ENCODE measurements at regions not wholly inside any gene's neighbourhood (a gene's known extent, or its start where the extent isn't known, plus 50 kb on each side); places are given as distances from the start of the nearest gene placed in this dataset.
A peak's percentile ranks its signal among the peaks of the same experiment; 100 is the strongest.

DNA sequence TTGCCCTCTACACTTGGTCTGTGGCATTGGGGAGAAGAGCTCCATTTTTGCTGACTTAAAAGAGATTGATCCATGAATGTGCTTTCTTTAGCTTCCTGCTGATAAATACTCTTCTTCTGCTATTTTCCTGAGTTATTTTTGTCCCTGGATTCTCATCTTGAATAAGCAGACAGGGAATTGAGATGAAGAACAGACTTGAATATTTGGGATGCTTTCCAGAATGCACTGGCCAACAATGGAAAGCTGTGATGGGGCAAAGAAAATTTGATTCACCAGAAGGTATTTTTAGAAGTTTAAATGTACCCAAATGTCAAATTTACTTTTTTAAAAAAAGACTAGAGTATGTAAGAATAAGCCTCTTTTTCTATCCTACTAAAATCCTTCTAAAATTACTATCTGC is 309.9 kb upstream of the PPP1R2C start:
- Histone ChIP-seq H3K27ac (no peak overlapping the region), H3K36me3 (ENCODE audit: insufficient read depth, low read length) (no peaks in the 10 kb centered on the region), H3K9me3 (ENCODE audit: low read depth, low read length) (no peaks in the 10 kb centered on the region), H3K9ac (ENCODE audit: insufficient read length) (no peak overlapping the region), H3K4me3 (no peak overlapping the region)
- DNase-seq (ENCODE audit: low read depth, low spot score): no peak
- no peak for TF ChIP-seq FOXP2 (optimal IDR thresholded peaks at IDR 0.05; ENCODE audit: control extremely low read depth, extremely low read length, insufficient read depth)
- TF ChIP-seq EZH2 (IDR thresholded peaks at IDR 0.05): no peak
- TF ChIP-seq POLR2AphosphoS5 (IDR thresholded peaks at IDR 0.05; ENCODE audit: borderline replicate concordance, low read depth, low read length): no peak

DNA sequence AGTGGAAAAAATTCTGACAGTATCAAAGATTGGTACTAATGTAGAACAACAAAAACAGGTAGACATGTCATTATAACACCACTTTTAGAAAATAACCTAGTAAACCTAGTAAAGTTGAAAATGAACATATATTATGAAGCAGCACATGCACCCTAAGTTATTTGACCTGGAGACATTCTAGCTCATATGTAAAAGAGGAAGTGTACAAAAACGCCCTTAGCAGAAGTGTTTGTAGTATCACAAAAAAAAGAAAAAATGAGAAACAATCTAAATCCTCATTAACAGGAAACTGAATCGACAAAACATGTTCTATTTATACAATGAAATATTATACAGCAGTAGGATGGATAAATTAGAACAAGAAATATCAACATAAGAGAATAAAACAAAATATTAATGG is 318.9 kb upstream of the PPP1R2C start:
- Histone ChIP-seq H3K36me3 (ENCODE audit: insufficient read depth, low read length) (no peaks in the 10 kb centered on the region), H3K9me3 (ENCODE audit: low read depth, low read length) (no peaks in the 10 kb centered on the region), H3K27ac (no peak overlapping the region), H3K9ac (ENCODE audit: insufficient read length) (no peak overlapping the region), H3K4me3 (no peak overlapping the region)
- DNase-seq (ENCODE audit: low read depth, low spot score): no peak
- TF ChIP-seq EZH2 (IDR thresholded peaks at IDR 0.05) (no peak), FOXP2 (optimal IDR thresholded peaks at IDR 0.05; ENCODE audit: control extremely low read depth, extremely low read length, insufficient read depth) (no peak), POLR2AphosphoS5 (IDR thresholded peaks at IDR 0.05; ENCODE audit: borderline replicate concordance, low read depth, low read length) (no peak)

DNA sequence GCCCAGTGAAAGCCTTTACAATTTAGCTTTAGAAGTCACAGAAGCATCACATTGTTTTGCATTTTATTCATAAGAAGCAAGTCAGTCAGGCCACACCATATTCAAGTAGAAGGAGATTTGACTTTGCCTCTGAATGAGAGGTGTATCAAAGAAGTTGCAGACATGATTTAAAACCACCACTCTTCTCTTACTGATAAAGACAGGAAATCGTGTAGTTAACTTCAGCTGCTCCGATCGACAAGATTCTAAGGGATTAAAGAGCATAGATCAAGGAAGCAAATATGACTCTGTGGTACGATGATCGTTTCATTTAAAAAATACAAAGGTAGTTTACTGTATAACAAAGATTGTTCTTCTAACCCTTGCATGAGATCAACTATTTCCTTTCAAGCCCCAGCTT is 328.0 kb upstream of the PPP1R2C start:
- no peak overlapping the region for H3K27ac ChIP-seq
- no peaks in the 10 kb centered on the region for H3K9me3 ChIP-seq (ENCODE audit: low read depth, low read length)
- no peaks in the 10 kb centered on the region for H3K36me3 ChIP-seq (ENCODE audit: insufficient read depth, low read length)
- H3K9ac ChIP-seq (ENCODE audit: insufficient read length): no peak overlapping the region
- H3K4me3 ChIP-seq: no peak overlapping the region
- TF ChIP-seq FOXP2 (optimal IDR thresholded peaks at IDR 0.05; ENCODE audit: control extremely low read depth, extremely low read length, insufficient read depth) (no peak), EZH2 (IDR thresholded peaks at IDR 0.05) (no peak), POLR2AphosphoS5 (IDR thresholded peaks at IDR 0.05; ENCODE audit: borderline replicate concordance, low read depth, low read length) (no peak)
- no peak for DNase-seq (ENCODE audit: low read depth, low spot score)

DNA sequence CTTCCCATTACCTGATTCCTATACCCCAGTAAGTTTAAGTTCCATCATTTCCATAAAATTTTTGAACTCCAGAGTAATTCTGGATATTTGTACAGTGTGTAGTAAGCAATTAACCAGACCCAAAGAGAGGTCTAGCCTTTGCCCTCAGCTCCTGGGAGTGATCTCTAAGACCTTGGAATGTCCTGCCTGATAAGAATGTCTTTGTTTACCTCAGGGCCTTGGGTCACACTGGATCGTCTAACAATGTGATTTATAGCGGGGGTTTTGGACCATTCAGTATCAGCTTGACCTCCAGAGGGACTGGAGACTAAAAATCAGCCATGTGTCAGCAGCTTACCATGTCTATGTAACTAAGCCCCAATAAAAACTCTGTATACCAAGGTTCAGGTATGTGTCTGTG is 330.9 kb upstream of the PPP1R2C start:
- DNase-seq (ENCODE audit: low read depth, low spot score): no peak
- H3K36me3 ChIP-seq (ENCODE audit: insufficient read depth, low read length): no peaks in the 10 kb centered on the region
- H3K9me3 ChIP-seq (ENCODE audit: low read depth, low read length): no peaks in the 10 kb centered on the region
- H3K27ac ChIP-seq: no peak overlapping the region
- no peak overlapping the region for H3K9ac ChIP-seq (ENCODE audit: insufficient read length)
- TF ChIP-seq EZH2 (IDR thresholded peaks at IDR 0.05): no peak
- no peak for TF ChIP-seq POLR2AphosphoS5 (IDR thresholded peaks at IDR 0.05; ENCODE audit: borderline replicate concordance, low read depth, low read length)
- TF ChIP-seq FOXP2 (optimal IDR thresholded peaks at IDR 0.05; ENCODE audit: control extremely low read depth, extremely low read length, insufficient read depth): no peak
- no peak overlapping the region for H3K4me3 ChIP-seq

DNA sequence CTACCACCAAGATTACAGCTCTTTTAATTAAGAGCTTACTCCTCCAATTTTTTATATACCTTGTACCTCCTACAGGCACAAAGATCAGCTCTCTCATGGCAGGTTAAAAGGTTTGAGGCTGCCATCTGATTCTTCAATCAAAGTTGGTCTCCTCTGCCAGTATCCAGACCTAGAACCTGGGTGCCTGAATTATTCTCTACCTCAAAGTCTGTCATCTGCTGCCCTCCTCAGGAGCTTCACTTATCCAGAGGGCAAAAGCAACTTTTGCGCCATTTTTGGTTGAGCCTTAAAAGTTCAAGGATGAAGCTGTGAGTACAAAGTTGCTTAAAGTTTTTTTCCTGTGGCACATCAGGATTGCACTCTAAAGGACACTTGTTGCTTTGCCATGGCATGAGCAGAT is 343.7 kb upstream of the PPP1R2C start:
- no peak overlapping the region for H3K9ac ChIP-seq (ENCODE audit: insufficient read length)
- no peak overlapping the region for H3K27ac ChIP-seq
- no peak for TF ChIP-seq EZH2 (IDR thresholded peaks at IDR 0.05)
- TF ChIP-seq FOXP2 (optimal IDR thresholded peaks at IDR 0.05; ENCODE audit: control extremely low read depth, extremely low read length, insufficient read depth): no peak
- TF ChIP-seq POLR2AphosphoS5 (IDR thresholded peaks at IDR 0.05; ENCODE audit: borderline replicate concordance, low read depth, low read length): no peak
- H3K4me3 ChIP-seq: no peak overlapping the region
- DNase-seq (ENCODE audit: low read depth, low spot score): no peak
- H3K36me3 ChIP-seq (ENCODE audit: insufficient read depth, low read length): no peaks in the 10 kb centered on the region
- no peaks in the 10 kb centered on the region for H3K9me3 ChIP-seq (ENCODE audit: low read depth, low read length)

DNA sequence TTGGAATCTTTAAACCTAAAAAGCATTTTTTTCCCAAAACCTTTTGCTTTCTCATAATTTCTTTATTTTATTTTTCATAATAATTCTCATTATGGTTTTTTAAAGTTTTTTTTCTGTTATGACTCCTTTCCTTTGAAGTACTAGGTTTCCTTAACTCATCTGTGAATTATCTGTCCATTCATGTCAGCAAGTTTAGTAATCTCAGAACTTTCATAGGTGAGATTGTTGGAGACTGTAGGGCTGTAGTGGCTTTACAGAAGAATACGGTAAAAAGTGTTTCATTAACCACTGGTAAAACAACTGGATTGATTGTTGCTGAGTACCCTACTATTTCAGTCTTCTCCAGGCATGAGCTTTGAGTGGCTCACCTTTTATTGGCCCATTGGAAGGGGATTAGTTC is 361.7 kb upstream of the PPP1R2C start:
- no peak for DNase-seq (ENCODE audit: low read depth, low spot score)
- Histone ChIP-seq H3K9me3 (ENCODE audit: low read depth, low read length) (no peaks in the 10 kb centered on the region), H3K4me3 (no peak overlapping the region), H3K36me3 (ENCODE audit: insufficient read depth, low read length) (no peaks in the 10 kb centered on the region), H3K27ac (no peak overlapping the region), H3K9ac (ENCODE audit: insufficient read length) (no peak overlapping the region)
- TF ChIP-seq EZH2 (IDR thresholded peaks at IDR 0.05): no peak

DNA sequence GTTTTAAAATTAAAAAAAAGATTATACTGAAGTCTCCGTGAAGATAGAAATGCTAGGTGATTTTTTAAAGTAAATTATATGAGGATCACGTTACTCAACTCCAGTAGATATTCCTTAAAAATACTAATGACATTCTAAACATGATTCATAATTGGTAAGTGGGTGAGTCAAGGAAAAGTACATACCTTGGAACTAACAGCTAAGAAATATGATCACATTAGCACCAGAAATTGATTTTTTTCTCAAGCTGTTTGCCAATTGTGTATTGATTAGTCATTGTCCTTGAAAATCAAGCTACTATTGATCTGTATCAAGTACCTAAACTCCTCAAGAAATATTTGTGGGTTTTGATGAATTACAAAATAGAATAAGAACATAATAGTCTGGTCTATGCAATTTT is 362.6 kb upstream of the PPP1R2C start:
- Histone ChIP-seq H3K9me3 (ENCODE audit: low read depth, low read length) (no peaks in the 10 kb centered on the region), H3K36me3 (ENCODE audit: insufficient read depth, low read length) (no peaks in the 10 kb centered on the region), H3K4me3 (no peak overlapping the region), H3K27ac (no peak overlapping the region), H3K9ac (ENCODE audit: insufficient read length) (no peak overlapping the region)
- no peak for TF ChIP-seq FOXP2 (optimal IDR thresholded peaks at IDR 0.05; ENCODE audit: control extremely low read depth, extremely low read length, insufficient read depth)
- no peak for TF ChIP-seq POLR2AphosphoS5 (IDR thresholded peaks at IDR 0.05; ENCODE audit: borderline replicate concordance, low read depth, low read length)
- TF ChIP-seq EZH2 (IDR thresholded peaks at IDR 0.05): no peak
- no peak for DNase-seq (ENCODE audit: low read depth, low spot score)

DNA sequence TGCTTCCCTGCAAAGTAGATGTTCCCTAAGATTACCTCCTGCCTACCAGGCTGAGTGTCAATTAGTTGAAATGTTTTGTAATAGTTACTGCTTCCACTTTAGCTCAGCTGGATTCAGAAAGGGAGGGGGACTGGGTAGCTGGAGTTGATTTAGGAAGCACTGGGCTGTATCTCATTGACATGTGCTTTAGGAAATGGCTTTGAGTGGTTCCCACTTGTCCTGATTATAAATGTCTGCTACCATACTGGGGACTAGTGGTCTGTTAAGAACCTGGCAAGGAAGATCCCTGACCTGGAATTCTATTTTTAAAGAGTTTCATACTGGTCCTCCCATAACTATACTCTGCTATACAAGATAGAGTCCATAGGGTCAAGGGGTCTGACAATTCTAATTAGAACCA is 363.9 kb upstream of the PPP1R2C start:
- TF ChIP-seq FOXP2 (optimal IDR thresholded peaks at IDR 0.05; ENCODE audit: control extremely low read depth, extremely low read length, insufficient read depth): no peak
- no peak for TF ChIP-seq EZH2 (IDR thresholded peaks at IDR 0.05)
- no peak for TF ChIP-seq POLR2AphosphoS5 (IDR thresholded peaks at IDR 0.05; ENCODE audit: borderline replicate concordance, low read depth, low read length)
- DNase-seq (ENCODE audit: low read depth, low spot score): peak; percentile 12
- no peaks in the 10 kb centered on the region for H3K9me3 ChIP-seq (ENCODE audit: low read depth, low read length)

DNA sequence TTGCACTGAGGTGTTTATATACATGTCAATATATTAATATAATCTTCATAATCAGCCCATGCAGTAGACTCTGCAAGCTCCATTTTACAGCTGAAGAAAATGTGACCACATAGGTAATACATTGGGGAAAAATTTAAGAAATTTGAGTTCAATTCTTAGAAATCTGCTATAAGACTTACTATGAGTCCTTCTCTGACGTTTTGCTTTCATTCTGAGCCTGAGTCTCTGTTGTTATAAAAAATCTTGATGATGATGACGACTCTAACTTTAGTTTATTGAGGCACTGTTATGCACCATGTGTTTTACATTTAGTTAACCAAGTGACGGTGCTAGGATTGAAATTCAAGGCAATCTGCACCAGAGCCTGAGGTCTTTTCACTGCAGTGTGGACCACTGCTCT is 370.3 kb upstream of the PPP1R2C start:
- no peak for TF ChIP-seq FOXP2 (optimal IDR thresholded peaks at IDR 0.05; ENCODE audit: control extremely low read depth, extremely low read length, insufficient read depth)
- no peak for TF ChIP-seq EZH2 (IDR thresholded peaks at IDR 0.05)
- no peaks in the 10 kb centered on the region for H3K36me3 ChIP-seq (ENCODE audit: insufficient read depth, low read length)
- no peak overlapping the region for H3K27ac ChIP-seq
- DNase-seq (ENCODE audit: low read depth, low spot score): no peak
- no peak overlapping the region for H3K9ac ChIP-seq (ENCODE audit: insufficient read length)
- H3K9me3 ChIP-seq (ENCODE audit: low read depth, low read length): no peaks in the 10 kb centered on the region
- H3K4me3 ChIP-seq: no peak overlapping the region

More for the DNA sequence above, 363.9 kb upstream of the PPP1R2C start:
- Histone ChIP-seq H3K27ac (no peak overlapping the region), H3K4me3 (no peak overlapping the region), H3K36me3 (ENCODE audit: insufficient read depth, low read length) (no peaks in the 10 kb centered on the region), H3K9ac (ENCODE audit: insufficient read length) (no peak overlapping the region)

Measured in SK-N-MC (cell line).